Endothelial cell of umbilical vein (primary cell): ENCODE measurements at regions not wholly inside any gene's neighbourhood (a gene's known extent, or its start where the extent isn't known, plus 50 kb on each side); places are given as distances from the start of the nearest gene placed in this dataset.

ENCODE experiments used
- EZH2 ChIP-seq: IDR thresholded peaks from 2 replicates; pipeline ENCODE4 v1.6.1; 2012; ENCODE audit warnings: borderline replicate concordance, low read depth, mild to moderate bottlenecking, moderate library complexity, low read length, inconsistent platforms; ENCODE audit not compliant: severe bottlenecking
- FOS ChIP-seq: IDR thresholded peaks from 2 replicates; pipeline ENCODE4 v1.6.1; 2011; ENCODE audit warnings: mild to moderate bottlenecking, low read length, moderate library complexity, borderline replicate concordance; ENCODE audit not compliant: insufficient read depth
- GATA2 ChIP-seq: IDR thresholded peaks from 2 replicates; pipeline ENCODE4 v1.7.0; 2011; ENCODE audit warnings: low read depth, mild to moderate bottlenecking, moderate library complexity, mixed read lengths, low read length; ENCODE audit not compliant: insufficient read length, insufficient read depth
- JUN ChIP-seq: IDR thresholded peaks from 2 replicates; pipeline ENCODE4 v1.6.1; 2011; ENCODE audit warnings: borderline replicate concordance, low read depth; ENCODE audit not compliant: insufficient read length, insufficient read depth
- POLR2A ChIP-seq: IDR thresholded peaks from 2 replicates; pipeline ENCODE4 v1.6.1; 2012; ENCODE audit warnings: low read depth, mild to moderate bottlenecking, control low read depth, low read length
- POLR2AphosphoS5 ChIP-seq: IDR thresholded peaks from 2 replicates; pipeline ENCODE4 v1.6.1; 2012; ENCODE audit warnings: low read depth, mild to moderate bottlenecking, control low read depth, low read length, moderate library complexity; ENCODE audit not compliant: insufficient read depth
- TF ChIP-seq, protein P1 (sequence below), 2 donors: IDR thresholded peaks; 1 replicate in 1 of 2; 2 replicates in 1 of 2; pipeline ENCODE4 v1.5.1; 2011; ENCODE audit warnings: low read length in 2 of 2, mild to moderate bottlenecking in 2 of 2, moderate library complexity in 2 of 2, control low read depth in 1 of 2, inconsistent platforms in 1 of 2, low read depth in 1 of 2; ENCODE audit not compliant: insufficient read depth in 1 of 2; ENCODE audit errors: extremely low read depth in 1 of 2
- TF ChIP-seq, protein P2 (sequence below): IDR thresholded peaks from 2 replicates; pipeline ENCODE4 v1.6.1; 2011; ENCODE audit not compliant: insufficient read depth, insufficient read length

DNA sequence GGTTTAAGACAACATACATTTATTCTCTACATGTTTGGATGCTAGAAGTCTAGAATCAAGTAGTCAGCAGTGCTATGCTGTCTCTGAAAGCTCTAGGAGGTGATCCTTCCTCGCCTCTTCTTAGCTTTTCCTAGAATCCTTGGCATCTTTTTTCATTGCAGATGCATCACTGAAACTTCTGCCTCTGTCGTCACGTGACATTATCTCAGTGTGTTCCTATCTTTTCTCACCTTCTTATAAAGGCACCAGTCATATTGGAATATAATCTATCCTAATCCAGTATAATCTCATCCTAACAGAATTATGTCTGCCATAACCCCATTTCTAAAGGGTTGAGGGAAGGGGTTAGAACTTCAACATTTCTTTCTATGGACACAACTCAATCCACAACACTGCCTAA is 851.2 kb upstream of the CRIM1 start:
- TF ChIP-seq EZH2 (no peak), POLR2AphosphoS5 (no peak), GATA2 (no peak), POLR2A (no peak), JUN (no peak), FOS (no peak)
- TF ChIP-seq, protein P1, sequence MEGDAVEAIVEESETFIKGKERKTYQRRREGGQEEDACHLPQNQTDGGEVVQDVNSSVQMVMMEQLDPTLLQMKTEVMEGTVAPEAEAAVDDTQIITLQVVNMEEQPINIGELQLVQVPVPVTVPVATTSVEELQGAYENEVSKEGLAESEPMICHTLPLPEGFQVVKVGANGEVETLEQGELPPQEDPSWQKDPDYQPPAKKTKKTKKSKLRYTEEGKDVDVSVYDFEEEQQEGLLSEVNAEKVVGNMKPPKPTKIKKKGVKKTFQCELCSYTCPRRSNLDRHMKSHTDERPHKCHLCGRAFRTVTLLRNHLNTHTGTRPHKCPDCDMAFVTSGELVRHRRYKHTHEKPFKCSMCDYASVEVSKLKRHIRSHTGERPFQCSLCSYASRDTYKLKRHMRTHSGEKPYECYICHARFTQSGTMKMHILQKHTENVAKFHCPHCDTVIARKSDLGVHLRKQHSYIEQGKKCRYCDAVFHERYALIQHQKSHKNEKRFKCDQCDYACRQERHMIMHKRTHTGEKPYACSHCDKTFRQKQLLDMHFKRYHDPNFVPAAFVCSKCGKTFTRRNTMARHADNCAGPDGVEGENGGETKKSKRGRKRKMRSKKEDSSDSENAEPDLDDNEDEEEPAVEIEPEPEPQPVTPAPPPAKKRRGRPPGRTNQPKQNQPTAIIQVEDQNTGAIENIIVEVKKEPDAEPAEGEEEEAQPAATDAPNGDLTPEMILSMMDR (IDR thresholded peaks at IDR 0.05; ENCODE audit: extremely low read depth in 1 of 2, insufficient read depth in 1 of 2, low read depth in 1 of 2, low read length in 2 of 2) = no peak
- TF ChIP-seq, protein P2, sequence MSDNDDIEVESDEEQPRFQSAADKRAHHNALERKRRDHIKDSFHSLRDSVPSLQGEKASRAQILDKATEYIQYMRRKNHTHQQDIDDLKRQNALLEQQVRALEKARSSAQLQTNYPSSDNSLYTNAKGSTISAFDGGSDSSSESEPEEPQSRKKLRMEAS = no peak
